GM12864 (cell line): ENCODE measurements at regions not wholly inside any gene's neighbourhood (a gene's known extent, or its start where the extent isn't known, plus 50 kb on each side); places are given as distances from the start of the nearest gene placed in this dataset.

Source experiments
- DNase-seq: peaks from one replicate; pipeline ENCODE4 v3.0.0-alpha.2; 2011; ENCODE audit warnings: low read depth
- H3K4me3 ChIP-seq: 2 replicates; pipeline ENCODE4 v1.5.1; 2011; ENCODE audit warnings: mild to moderate bottlenecking, low read depth, low read length, control low read depth
- CTCF ChIP-seq: IDR thresholded peaks from 2 replicates; pipeline ENCODE4 v1.5.1; 2011; ENCODE audit warnings: low read depth, mild to moderate bottlenecking, moderate library complexity, low read length, control low read depth, inconsistent platforms; ENCODE audit errors: missing control alignments

GRCh38 chr14:98743536-98743935 is 528.5 kb downstream of the BCL11B start:
- no peak overlapping the region for H3K4me3 ChIP-seq
- TF ChIP-seq CTCF: no peak
- DNase-seq: no peak

- DNase-seq: no peak
- H3K4me3 ChIP-seq: no peak overlapping the region
- TF ChIP-seq CTCF: no peak
These were observed 523.0 kb downstream of the BCL11B start for GRCh38 chr14:98748966-98749365.

- H3K4me3 ChIP-seq: no peak overlapping the region
- DNase-seq: no peak
- no peak for TF ChIP-seq CTCF
These were observed 520.9 kb downstream of the BCL11B start for GRCh38 chr14:98751110-98751509.

- H3K4me3 ChIP-seq: no peak overlapping the region
- no peak for DNase-seq
- TF ChIP-seq CTCF: no peak
These were observed 519.3 kb downstream of the BCL11B start for GRCh38 chr14:98752660-98753059.

- no peak for DNase-seq
- TF ChIP-seq CTCF: no peak
- H3K4me3 ChIP-seq: no peak overlapping the region
These were observed 517.5 kb downstream of the BCL11B start for GRCh38 chr14:98754343-98755020.

- TF ChIP-seq CTCF: no peak
- DNase-seq: no peak
- H3K4me3 ChIP-seq: no peak overlapping the region
These were observed 515.2 kb downstream of the BCL11B start for GRCh38 chr14:98756749-98757148.

- no peak for DNase-seq
- no peak overlapping the region for H3K4me3 ChIP-seq
- no peak for TF ChIP-seq CTCF
These were observed 513.6 kb downstream of the BCL11B start for GRCh38 chr14:98758440-98758839.
